Renal cortex interstitium (tissue), 11 donors: ENCODE measurements at regions not wholly inside any gene's neighbourhood (a gene's known extent, or its start where the extent isn't known, plus 50 kb on each side); places are given as distances from the start of the nearest gene placed in this dataset.
"Not testable (repeated sequence)": the region's sequence is repeated elsewhere in the genome, so short reads cannot be mapped to it uniquely, and the experiment has no call there.

Source experiments
- DNase-seq, 11 donors: peaks; one replicate each; pipeline ENCODE4 v3.0.0-alpha.2; 2013; ENCODE audit warnings: low read depth in 9 of 11, low spot score in 4 of 11; ENCODE audit errors: extremely low read depth in 1 of 11

DNA sequence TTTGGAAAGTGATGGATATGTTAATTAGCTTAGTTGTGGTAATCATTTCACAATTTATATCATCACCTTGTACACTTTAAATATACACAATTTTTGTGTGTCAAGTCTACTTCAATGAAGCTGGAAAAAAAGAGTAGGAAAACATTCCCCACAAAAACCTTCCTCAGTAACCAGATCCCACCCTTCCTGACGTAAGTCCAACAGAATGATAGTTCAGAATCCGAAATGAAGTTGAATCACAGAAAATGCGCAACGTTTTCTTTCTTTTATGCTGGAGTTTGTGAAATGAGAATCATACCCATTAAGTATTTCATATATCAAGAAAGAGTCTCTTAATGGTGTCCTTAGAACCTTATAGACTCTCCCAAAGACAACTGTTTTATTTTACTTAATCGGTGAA is 292.9 kb downstream of the USP46 start:
- no peak for DNase-seq

DNA sequence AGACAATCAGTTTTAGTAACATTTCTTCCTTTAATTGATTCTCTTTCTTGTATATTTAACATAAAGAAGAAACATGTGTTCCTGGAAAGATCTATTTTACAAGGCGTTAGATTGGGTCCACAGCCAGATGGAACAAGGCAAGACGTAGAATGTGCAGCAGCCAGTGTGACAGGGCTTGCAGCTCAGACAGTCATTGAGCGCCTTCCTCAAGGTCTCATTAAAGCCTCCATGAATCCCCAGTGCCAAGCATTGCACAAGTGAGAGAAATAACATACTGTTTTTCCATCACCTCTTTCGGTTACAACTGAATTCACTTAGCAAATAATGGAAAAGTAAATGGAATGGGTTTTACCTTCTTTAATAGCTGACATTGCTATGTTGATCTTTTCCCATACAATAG is 292.5 kb downstream of the USP46 start:
- no peak for DNase-seq

DNA sequence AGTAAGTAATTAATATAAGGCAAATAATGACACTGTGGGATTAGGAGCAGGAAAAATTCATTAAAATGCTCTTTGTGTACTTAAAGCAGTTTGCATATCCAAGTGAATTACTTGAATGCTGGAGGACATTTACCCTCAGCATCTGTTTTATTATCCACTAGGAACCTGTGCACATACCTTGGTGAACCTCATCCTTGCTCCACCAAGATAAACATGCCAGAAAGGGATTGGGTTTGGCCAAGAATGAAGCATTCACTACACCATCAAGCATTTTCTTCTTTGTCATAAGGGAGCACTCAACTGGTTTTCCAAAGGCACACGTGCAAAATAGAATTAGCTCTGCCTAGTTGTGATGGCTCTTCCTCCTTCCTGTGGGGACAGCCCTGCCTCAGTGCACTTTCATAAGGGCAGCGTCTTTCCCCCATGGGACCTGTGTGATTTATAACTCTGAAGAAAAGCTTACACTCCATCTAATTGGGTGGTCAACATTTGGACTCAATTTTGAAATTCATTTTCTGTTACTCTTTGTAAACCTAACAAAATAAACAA is 291.7 kb downstream of the USP46 start:
- no peak for DNase-seq

DNA sequence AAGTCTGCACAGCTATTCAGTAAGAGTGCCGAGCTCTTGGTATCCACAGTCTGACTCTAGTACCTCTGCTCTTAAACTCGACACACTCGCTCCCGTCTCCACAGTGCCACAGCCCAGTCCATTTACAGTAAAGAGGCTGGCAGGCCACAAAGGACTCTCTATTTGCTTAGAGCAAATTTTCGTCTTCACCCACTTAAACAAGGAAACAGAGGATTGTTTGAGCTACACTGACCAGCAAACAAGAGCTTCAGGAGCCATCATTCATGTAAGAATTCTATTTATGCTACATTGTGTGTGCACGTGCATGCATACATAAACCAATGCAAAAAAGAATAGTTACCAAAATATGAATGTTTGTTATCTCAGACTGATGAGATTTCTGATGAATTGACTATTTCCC is 290.2 kb downstream of the USP46 start:
- no peak for DNase-seq

DNA sequence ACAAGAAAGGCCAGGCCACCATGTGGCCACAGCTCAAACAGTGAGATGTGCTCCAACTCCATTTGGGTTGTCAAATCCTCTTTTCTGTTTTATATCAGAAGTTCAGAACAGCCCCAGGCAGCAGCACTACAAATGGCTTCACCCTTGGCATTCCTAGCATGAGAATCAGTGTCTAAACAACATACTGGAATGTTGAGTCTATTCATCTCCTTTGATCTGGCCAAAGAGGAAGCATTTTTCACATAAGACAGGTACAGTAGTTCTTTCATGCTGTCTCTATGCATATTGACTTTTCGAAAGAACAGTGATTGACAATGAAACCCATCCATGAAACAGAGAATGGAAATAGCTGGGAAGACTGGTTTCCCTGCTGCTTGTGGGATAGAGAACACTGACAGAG is 289.5 kb downstream of the USP46 start:
- no peak for DNase-seq

DNA sequence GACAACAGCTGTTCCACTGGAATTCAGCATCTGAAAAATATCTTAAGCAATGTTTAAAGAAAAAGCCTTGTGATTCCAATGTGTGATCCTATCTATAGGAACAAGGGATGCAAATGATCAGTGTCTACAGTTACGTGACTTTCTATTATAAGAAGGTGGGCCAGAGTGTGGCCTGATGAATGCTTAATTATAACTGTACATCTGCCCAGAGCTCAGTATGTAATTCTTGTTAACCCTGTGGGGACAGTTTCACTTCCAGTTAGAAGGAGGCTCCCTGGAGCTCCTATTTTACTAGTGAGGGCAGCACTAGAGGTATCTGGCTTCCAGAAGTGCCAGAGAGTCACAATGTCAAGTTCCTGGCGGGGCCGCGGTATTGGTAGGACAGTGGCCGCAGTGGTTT is 288.5 kb downstream of the USP46 start:
- DNase-seq, result no peak

DNA sequence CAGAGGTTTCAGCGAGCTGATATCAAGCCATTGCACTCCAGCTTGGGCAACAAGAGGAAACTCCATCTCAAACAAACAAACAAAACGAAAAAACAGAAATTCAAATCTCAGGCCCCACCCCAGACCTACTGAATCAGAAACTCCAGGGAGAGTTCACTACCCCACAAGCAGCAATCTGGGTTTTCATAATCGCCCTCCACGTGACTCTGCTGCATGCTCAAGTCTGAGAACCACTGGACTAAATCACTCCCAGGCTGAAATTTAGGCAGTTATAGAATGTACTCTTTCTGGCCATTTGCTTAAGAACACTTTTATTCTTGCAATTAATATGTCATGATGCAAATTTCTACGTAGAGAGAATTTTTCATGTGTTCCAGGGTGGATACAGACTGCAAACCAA is 287.3 kb downstream of the USP46 start:
- DNase-seq, result peak in 1 of 11 donors; percentile 33

DNA sequence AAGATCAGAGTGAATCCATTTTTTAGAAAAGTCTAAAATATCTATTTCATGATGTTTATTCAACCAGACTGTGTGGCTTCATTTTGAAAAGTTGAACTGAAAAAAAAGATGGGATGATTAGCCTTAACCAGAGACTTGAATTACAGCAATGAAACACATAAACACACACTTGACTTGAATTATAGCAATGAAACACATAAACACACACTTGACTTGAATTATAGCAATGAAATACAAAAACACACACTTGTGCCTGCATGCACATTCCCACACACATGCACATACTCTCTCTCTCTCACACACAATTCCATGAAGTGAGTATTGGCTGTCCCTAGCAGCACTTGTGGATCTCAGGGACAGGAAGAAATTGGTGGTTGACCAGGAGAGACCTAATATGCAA is 286.8 kb downstream of the USP46 start:
- DNase-seq, result no peak

DNA sequence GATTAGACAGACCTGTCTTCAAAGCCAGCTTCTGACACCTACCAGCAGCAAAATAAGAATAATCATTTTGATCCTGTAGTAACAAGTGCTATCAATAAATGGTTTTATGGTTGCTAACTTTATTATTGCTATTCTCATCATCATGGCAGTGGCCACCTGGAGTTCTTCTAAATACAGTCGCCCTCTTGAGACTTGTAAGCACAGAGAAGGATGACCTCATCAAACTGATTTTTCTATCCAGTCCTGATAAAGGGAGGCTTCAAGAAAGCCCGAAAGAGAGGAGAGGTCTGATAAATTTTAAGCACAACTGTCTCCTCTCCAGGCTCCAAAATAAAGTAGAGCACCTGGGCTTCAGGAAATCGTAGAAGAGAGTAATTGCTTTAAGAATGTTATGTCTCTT is 286.4 kb downstream of the USP46 start:
- DNase-seq, result no peak

DNA sequence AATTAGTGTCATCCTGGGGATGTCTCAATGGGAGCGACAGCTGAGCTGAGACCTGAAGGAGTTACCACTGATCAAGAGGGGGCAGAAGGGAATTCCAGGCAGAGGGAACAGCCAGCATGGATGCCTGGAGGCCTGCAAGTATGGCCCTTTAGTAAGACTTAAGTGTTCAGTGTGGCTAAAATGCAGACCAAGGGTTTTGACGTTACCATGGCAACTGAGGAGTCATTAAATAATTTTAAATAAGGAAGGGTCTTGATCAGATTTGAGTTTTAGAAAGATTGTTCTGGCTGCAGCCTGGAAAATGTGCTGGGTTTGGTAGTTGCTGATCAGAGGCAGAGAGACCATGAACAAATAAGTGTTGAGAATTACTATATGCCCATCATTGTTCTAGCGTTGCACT is 285.5 kb downstream of the USP46 start:
- no peak for DNase-seq

DNA sequence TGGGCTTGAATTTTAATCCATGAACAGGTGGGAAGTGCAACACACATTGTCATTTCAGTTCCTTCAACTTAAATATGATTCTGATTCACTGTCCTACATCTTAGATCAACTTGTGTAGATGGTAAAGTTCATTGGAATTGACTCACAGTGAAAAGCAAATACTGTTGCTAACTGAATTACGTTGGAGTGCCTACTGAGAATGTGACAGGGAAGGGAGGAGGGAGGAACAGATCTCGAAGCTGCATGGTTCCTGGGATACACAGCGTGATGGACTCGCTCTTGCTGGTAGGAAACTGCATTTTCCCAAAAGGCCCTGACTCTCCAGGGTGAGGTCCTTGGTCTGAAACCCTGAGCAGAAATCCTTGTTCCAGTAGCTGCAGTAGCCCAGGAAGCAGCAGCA is 284.2 kb downstream of the USP46 start:
- DNase-seq, result no peak

DNA sequence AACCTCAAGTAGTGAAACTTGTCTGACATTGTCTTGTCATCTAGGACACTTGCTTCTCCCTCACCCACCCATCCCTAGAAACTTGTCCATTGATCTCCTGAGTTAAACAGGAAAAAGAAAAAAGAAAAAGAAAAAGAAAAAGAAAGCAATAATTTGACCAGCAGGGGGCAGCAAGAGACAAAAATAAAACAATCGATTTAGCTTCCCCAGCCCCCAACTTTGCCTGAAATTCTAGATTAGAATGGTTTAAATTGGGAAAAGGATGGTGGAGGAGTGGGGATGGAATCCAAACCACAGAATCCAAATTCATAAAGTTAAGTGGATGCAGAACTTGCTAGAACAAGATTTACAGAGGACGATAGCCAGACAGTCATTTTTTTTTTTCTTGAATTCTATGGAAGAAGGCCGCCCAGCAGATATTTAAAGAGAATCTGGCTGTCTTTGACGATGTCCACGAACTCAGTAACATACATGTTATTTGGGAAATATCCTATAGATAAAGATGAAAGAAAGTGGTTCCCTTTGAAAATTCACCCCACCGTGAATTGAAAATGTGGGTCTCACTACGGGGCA is 282.9 kb downstream of the USP46 start:
- peak in 6 of 11 donors; percentile 47 to 71 (median 58) for DNase-seq

DNA sequence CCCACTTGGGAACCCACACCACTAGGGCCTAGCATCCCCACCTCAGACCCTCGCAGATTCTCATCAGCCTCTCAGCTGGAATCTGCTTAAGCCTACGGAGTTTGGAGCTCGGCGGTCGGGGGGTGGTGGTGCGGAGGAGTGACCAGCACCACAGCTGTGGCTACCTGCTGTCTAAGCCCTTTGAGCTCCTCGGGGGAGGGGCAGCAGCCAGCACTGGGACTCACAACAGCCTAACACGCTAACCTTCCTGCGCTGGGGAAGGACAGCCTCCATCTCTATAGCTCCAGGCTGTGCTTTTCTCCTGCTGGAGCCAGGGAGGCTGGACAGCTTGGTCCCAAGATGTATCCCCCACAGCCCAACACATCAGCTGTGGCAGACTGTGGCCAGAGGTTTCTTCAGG is 281.5 kb downstream of the USP46 start:
- no peak for DNase-seq

DNA sequence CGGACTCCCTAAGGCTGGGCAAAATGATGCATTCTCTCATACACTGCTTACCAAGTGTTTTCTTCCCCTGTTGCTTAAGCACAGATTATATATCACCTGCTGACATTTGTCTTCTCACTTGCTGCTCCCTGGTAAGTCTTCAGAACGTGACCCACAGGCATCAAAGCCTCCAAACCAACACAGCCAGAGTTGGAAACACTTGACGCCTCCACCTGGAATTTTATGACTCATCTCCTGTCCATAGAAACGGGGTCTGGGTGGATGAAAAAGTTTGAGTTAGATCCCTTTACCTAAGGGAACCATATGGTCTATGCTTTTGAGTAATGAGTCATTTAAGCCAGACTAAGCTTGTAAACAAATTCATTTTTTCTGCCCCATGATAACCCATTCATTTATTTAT is 251.6 kb downstream of the USP46 start:
- no peak for DNase-seq

DNA sequence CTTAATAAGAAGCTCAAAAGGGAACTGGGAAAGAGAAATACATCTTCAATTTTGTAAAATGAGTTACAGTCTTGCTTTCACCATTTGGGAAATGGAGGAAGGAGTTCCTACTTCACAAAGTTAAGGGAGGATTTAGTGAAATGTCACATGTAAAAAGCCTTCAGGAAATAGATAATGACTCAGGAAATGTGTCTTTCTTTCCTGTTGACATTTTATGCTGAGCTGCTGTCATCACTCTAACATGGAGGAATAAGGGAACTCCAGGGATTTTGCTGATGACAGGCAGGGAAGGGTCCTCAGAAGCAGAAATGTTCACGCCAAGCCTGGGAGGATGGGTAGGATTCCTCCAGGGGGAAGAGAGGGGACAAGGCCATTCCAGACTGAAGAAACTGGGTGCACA is 251.1 kb downstream of the USP46 start:
- no peak for DNase-seq

DNA sequence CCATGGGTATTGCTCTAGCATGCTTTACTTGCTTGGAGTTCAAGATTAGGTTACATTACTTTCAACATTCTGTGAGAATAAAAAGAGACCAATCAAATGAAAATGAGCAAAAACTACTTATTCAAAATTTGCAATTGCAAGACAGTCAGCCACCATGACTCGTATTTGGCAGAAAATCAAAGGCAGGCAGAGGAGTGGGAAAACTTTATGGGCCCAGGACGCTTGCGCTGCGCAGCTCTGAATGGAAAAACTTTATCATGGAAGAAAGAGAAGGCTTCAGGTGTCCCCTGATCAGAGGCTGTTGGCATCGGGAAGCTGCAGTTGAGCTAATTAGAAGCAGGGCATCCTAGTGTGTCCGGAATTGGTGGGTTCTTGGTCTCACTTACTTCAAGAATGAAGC is 250.6 kb downstream of the USP46 start:
- DNase-seq, result no peak

DNA sequence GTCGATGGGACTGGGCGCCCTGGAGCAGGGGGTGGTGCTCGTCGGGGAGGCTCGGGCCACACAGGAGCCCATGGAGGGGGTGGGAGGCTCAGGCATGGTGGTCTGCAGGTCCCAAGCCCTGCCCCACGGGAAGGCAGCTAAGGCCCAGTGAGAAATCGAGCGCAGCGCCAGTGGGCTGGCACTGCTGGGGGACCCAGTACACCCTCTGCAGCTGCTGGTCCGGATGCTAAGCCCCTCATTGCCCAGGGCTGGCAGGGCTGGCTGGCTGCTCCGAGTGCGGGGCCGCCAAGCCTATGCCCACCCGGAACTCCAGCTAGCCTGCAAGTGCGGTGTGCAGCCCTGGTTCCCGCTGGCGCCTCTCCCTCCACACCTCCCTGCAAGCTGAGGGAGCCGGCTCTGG is 249.3 kb downstream of the USP46 start:
- DNase-seq, result not testable (repeated sequence)

DNA sequence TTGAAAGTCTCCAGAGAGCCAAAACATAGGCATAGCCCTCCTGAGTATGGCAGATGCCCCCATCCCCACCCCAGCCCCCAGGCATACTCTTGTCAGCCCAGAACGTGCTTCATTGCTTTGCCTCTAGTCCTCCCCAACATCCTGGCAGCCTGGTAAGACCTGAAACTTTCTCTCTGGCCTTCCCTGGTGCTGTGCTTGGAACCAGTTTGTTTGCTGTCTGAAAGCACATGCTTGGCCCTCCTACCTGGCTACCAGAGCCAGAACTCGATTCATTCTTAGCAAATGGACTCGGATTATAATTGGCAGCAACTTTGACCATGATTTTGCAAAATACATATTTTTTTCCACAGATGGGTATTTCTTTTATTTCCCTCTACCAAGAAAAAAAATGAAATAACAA is 248.1 kb downstream of the USP46 start:
- DNase-seq, result no peak

DNA sequence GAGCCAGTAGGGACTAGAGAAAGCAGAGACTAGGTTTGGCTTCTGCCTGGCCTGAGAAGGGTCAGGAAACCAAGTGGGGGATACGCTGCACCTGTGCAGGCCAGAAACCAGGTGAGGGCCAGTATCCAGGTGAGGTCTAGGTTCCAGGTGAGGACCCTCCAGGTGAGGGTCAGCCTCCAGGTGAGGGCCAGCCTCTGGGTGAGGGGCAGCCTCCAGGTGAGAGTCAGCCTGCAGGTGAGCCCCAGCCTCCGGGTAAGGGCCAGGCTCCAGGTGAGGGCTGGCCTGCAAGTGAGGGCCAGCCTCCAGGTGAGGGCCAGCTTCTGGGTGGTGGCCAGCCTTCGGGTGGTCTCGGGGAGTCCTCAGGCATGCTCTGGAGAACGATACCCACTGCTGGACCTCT is 238.8 kb downstream of the USP46 start:
- DNase-seq, result no peak

DNA sequence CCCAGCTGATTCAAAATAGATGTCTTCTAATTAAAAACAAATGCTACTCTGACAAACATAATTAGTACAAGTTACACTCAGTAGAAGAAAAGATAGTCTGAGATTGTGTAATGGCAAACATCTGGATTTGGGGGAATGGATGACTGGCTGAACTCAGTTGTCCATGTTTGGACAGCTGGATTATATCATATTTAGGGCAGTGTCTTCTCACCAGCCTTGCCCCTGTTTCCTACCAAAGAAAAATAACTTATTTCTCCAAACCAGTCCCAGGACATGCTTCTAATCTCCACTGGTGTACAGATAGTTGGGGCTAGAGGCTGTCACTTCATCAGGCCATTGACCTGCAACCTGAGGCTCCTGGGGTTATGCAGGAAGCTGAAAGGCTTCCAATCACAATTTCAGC is 237.3 kb downstream of the USP46 start:
- DNase-seq, result peak in 2 of 11 donors; percentile 34 to 46

DNA sequence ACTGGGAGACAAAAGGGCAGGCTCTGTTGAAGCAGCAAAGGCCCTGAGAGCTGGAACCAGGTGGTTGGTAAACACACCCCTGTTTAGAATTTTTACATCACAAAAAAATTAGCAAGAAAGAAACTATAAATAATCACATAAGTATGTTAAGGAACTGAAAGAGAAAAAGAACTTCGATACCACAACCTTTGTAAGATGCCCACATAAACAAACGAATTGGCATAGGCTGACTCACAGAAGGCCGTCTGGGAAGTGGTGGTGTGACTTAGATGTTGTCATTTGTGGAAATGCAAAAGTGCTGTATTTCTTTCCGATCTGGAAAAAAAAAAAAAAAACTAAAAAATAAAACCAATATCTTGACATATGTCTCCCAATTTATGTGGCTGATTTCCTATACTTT is 235.1 kb downstream of the USP46 start:
- no peak for DNase-seq
